DOHH2 (cell line): ENCODE measurements at regions not wholly inside any gene's neighbourhood (a gene's known extent, or its start where the extent isn't known, plus 50 kb on each side); places are given as distances from the start of the nearest gene placed in this dataset.

Source experiments
- H3F3A ChIP-seq: fragments of 200-600 bp; sonication (generic), shearing (Covaris generic); 2 replicates; pipeline ENCODE4 v1.6.0; 2016; ENCODE audit warnings: antibody characterized with exemption, mild to moderate bottlenecking; ENCODE audit not compliant: control insufficient read depth, insufficient read depth
- H3K27ac ChIP-seq: fragments of 200-600 bp; sonication (generic); 2 replicates; pipeline ENCODE4 v1.5.1; 2014; ENCODE audit warnings: low read depth, mild to moderate bottlenecking, low read length, moderate library complexity
- H3K27me3 ChIP-seq: fragments of 200-600 bp; sonication (generic); 2 replicates; pipeline ENCODE4 v1.6.1; 2014; ENCODE audit warnings: mild to moderate bottlenecking, low read length, mixed read lengths; ENCODE audit not compliant: control insufficient read depth
- H3K36me3 ChIP-seq: fragments of 200-600 bp; sonication (generic); 2 replicates; pipeline ENCODE4 v1.6.1; 2014; ENCODE audit warnings: mild to moderate bottlenecking, low read length, moderate library complexity, mixed read lengths; ENCODE audit not compliant: control insufficient read depth
- H3K4me1 ChIP-seq: fragments of 200-600 bp; sonication (generic); 2 replicates; pipeline ENCODE4 v1.6.1; 2014; ENCODE audit warnings: mild to moderate bottlenecking, low read length, mixed read lengths; ENCODE audit not compliant: control insufficient read depth
- H3K4me2 ChIP-seq: fragments of 200-600 bp; sonication (generic); 2 replicates; pipeline ENCODE4 v1.6.0; 2014; ENCODE audit warnings: mild to moderate bottlenecking, low read length, moderate library complexity
- H3K4me3 ChIP-seq: fragments of 200-600 bp; sonication (generic); 2 replicates; pipeline ENCODE4 v1.5.1; 2014; ENCODE audit warnings: mild to moderate bottlenecking, low read length, mixed read lengths
- H3K79me2 ChIP-seq: fragments of 200-600 bp; sonication (generic); 2 replicates; pipeline ENCODE4 v1.6.1; 2014; ENCODE audit warnings: mild to moderate bottlenecking, low read length, mixed read lengths; ENCODE audit not compliant: control insufficient read depth
- H3K9me2 ChIP-seq: fragments of 200-600 bp; sonication (generic); replicated peaks from 2 replicates; pipeline ENCODE4 v1.6.1; 2014; ENCODE audit warnings: mild to moderate bottlenecking, low read length, mixed read lengths; ENCODE audit not compliant: control insufficient read depth
- H3K9me3 ChIP-seq: fragments of 200-600 bp; sonication (generic); 2 replicates; pipeline ENCODE4 v1.6.1; 2014; ENCODE audit warnings: antibody characterized with exemption, low read length, mixed read lengths; ENCODE audit not compliant: control insufficient read depth, insufficient read depth
- H4K20me1 ChIP-seq: fragments of 200-600 bp; sonication (generic); 2 replicates; pipeline ENCODE4 v1.6.0; 2014; ENCODE audit warnings: low read depth, mild to moderate bottlenecking, antibody characterized with exemption, low read length, moderate library complexity; ENCODE audit not compliant: control insufficient read depth, insufficient read depth
- CTCF ChIP-seq: fragments of 200-600 bp; sonication (generic); IDR thresholded peaks from one replicate; pipeline ENCODE4 v1.5.1; 2014; ENCODE audit warnings: antibody characterized with exemption, mild to moderate bottlenecking, low read depth, low read length; ENCODE audit not compliant: poor library complexity, severe bottlenecking
- EZH2phosphoT487 ChIP-seq: fragments of 200-600 bp; sonication (generic); IDR thresholded peaks from 2 replicates; pipeline ENCODE4 v1.6.1; 2017; ENCODE audit warnings: borderline replicate concordance, mild to moderate bottlenecking, antibody characterized with exemption, low read length, moderate library complexity, mixed read lengths

DNA sequence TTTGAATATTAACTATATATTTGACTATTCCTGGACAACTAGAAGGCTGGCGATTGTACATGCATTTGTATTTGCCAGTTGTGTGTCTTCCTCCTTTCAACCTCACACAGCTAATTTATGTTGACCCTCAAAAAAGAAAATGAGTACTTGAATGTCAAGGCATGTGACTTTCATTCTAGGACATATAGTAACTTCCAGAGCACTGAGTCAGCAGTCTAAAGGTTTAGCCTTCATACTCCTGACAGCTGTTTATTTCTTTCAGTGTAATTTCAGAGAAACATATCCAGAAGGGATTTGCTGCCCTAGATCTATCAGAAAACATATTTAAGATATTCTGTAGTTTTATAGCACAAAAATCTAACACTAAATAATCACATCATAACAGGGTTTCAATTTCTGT, 74.6 kb upstream of the GOLGA8J start:
- Histone ChIP-seq H3K9me2 (no peaks in the 10 kb centered on the region), H3K36me3 (no peaks in the 10 kb centered on the region), H3K4me1 (no peaks in the 10 kb centered on the region), H3K9me3 (no peaks in the 10 kb centered on the region; the same call in 1 of the 2 replicates), H3K27ac (no peak overlapping the region), H3F3A (no peaks in the 10 kb centered on the region), H4K20me1 (no peaks in the 10 kb centered on the region), H3K4me3 (no peak overlapping the region), H3K27me3 (no peaks in the 10 kb centered on the region), H3K4me2 (no peak overlapping the region), H3K79me2 (no peaks in the 10 kb centered on the region)
- TF ChIP-seq CTCF: no peak
- TF ChIP-seq EZH2phosphoT487: no peak

DNA sequence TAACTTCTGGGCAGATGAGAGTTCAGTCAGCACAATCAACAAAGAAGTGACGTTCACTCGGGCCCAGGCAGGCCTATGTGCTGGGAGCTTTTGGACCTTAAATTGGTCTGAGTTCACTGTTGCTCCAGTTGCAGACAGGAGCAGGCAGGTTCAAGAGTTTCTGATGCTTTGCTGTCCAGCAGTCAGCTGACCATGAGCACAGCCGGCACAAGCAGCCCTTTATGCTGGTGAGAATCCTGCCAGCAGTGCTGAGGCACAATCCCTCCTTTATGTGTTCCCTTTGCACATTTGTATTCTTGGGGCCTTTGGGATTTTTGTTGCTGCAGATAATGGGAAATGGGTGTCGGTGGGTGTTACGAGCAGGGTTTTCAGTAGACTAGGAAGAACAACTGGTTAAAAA, 81.2 kb upstream of the GOLGA8J start:
- Histone ChIP-seq H4K20me1 (no peaks in the 10 kb centered on the region), H3K27me3 (no peaks in the 10 kb centered on the region), H3K79me2 (no peaks in the 10 kb centered on the region), H3K9me3 (no peaks in the 10 kb centered on the region), H3K4me3 (no peak overlapping the region), H3K4me1 (no peaks in the 10 kb centered on the region), H3K27ac (no peak overlapping the region), H3K4me2 (no peak overlapping the region), H3K36me3 (no peaks in the 10 kb centered on the region), H3K9me2 (no peaks in the 10 kb centered on the region), H3F3A (no peaks in the 10 kb centered on the region)
- TF ChIP-seq CTCF (no peak), EZH2phosphoT487 (no peak)

- no peaks in the 10 kb centered on the region for H3K79me2 ChIP-seq
- H3K9me2 ChIP-seq: no peaks in the 10 kb centered on the region
- H3K4me2 ChIP-seq: no peak overlapping the region
- H3K27ac ChIP-seq: no peak overlapping the region
- H3K9me3 ChIP-seq: no peaks in the 10 kb centered on the region
- no peak overlapping the region for H3K4me3 ChIP-seq
- H4K20me1 ChIP-seq: no peaks in the 10 kb centered on the region
- H3K4me1 ChIP-seq: no peaks in the 10 kb centered on the region
- H3F3A ChIP-seq: no peaks in the 10 kb centered on the region
- TF ChIP-seq CTCF (no peak), EZH2phosphoT487 (no peak)
- no peaks in the 10 kb centered on the region for H3K27me3 ChIP-seq
- H3K36me3 ChIP-seq: no peaks in the 10 kb centered on the region
These were observed 84.7 kb upstream of the GOLGA8J start for GRCh38 chr15:29998033-29998432.

- no peaks in the 10 kb centered on the region for H3F3A ChIP-seq
- H3K36me3 ChIP-seq: no peaks in the 10 kb centered on the region
- H3K27ac ChIP-seq: no peak overlapping the region
- no peaks in the 10 kb centered on the region for H3K9me2 ChIP-seq
- no peaks in the 10 kb centered on the region for H3K9me3 ChIP-seq
- TF ChIP-seq CTCF (no peak), EZH2phosphoT487 (no peak)
- no peak overlapping the region for H3K4me2 ChIP-seq
- H3K79me2 ChIP-seq: no peaks in the 10 kb centered on the region
- no peak overlapping the region for H3K4me3 ChIP-seq
- no peaks in the 10 kb centered on the region for H3K4me1 ChIP-seq
- no peaks in the 10 kb centered on the region for H4K20me1 ChIP-seq
- no peaks in the 10 kb centered on the region for H3K27me3 ChIP-seq
These were observed 85.3 kb upstream of the GOLGA8J start for GRCh38 chr15:29997499-29997898.
